Activated CD8-positive, alpha-beta T cell treated with anti-CD3 and anti-CD28 coated beads for 36 hours (primary cell): ENCODE measurements at regions not wholly inside any gene's neighbourhood (a gene's known extent, or its start where the extent isn't known, plus 50 kb on each side); places are given as distances from the start of the nearest gene placed in this dataset.

Experiments used
- ATAC-seq: fragments of 200-7000 bp; cut with Tn5 transposase; one replicate; pipeline ENCODE4 v1.10.0; 2021; ENCODE audit warnings: mild to moderate bottlenecking, moderate library complexity
- CTCF ChIA-PET: fragments of 350-600 bp; sonication (Branson Sonifier 250); formaldehyde crosslinking; loops from one replicate; lab custom pipeline; 2021; ENCODE audit warnings: antibody characterized with exemption; lab: Charles Lee
- POLR2A ChIA-PET: fragments of 350-600 bp; sonication (Branson Sonifier 250); formaldehyde crosslinking; loops from one replicate; lab custom pipeline; 2021; ENCODE audit warnings: antibody characterized with exemption; lab: Charles Lee
- DNase-seq: peaks from one replicate; pipeline ENCODE4 v3.0.0-alpha.2; 2020
- H3K27ac Mint-ChIP-seq: one replicate; pipeline ENCODE4 v1.8.0; 2021; ENCODE audit warnings: mild to moderate bottlenecking, mixed read lengths
- H3K27me3 Mint-ChIP-seq: one replicate; pipeline ENCODE4 v1.8.0; 2021; ENCODE audit warnings: mixed read lengths
- H3K36me3 Mint-ChIP-seq: one replicate; pipeline ENCODE4 v1.8.0; 2021; ENCODE audit warnings: low read depth, mixed read lengths
- H3K4me1 Mint-ChIP-seq: one replicate; pipeline ENCODE4 v1.8.0; 2021; ENCODE audit warnings: low read depth, mixed read lengths
- H3K4me3 Mint-ChIP-seq: one replicate; pipeline ENCODE4 v1.8.0; 2021; ENCODE audit warnings: mild to moderate bottlenecking, moderate library complexity, mixed read lengths
- H3K9me3 Mint-ChIP-seq: one replicate; pipeline ENCODE4 v1.8.0; 2021; ENCODE audit warnings: mixed read lengths
- intact Hi-C: fragments of 100-400 bp; cut with micrococcal nuclease; formaldehyde crosslinking; loops from one replicate; pipeline ENCODE4 v1.10.0; 2022
- TF ChIP-seq, protein P1 (sequence below): fragments of 200-600 bp; IDR thresholded peaks from one replicate; pipeline ENCODE4 v1.8.0; 2022; ENCODE audit warnings: antibody characterized with exemption, mild to moderate bottlenecking

DNA sequence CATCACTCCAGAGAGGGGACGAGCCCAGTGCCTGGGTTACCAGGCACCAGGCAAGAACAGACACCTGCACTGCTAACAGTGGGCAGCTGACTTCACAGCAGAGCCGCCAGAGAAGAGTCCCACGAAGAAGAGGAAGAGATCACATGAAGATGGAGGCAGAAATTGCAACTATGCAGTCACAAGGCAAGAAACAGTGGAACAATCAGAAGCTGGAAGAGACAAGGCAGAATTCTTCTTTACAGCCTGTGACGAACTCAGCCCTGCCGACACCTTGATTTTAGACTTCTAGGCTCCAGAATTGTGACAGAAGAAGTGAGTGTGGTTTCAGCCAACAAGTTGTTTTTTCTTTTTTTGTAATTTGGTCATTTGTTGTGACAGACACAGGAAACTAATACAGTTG lies 59.2 kb downstream of the IL12A start:
- intact Hi-C loops = no loop called here
- ChIA-PET CTCF (no interaction called here), POLR2A (interaction anchor here (0.7 kb wide), 1 partner anchor 396 kb away, joined by 3 read pairs; no protein-coding TSS in a partner anchor)
- Mint-ChIP-seq H3K4me3 (no peak overlapping the region), H3K27ac (no peak overlapping the region), H3K36me3 (no peaks in the 10 kb centered on the region), H3K27me3 (no peaks in the 10 kb centered on the region), H3K4me1 (no peaks in the 10 kb centered on the region), H3K9me3 (peaks cover 2% of the 10 kb centered on the region)
- ATAC-seq (no peak), DNase-seq (no peak)
- TF ChIP-seq, protein P1, sequence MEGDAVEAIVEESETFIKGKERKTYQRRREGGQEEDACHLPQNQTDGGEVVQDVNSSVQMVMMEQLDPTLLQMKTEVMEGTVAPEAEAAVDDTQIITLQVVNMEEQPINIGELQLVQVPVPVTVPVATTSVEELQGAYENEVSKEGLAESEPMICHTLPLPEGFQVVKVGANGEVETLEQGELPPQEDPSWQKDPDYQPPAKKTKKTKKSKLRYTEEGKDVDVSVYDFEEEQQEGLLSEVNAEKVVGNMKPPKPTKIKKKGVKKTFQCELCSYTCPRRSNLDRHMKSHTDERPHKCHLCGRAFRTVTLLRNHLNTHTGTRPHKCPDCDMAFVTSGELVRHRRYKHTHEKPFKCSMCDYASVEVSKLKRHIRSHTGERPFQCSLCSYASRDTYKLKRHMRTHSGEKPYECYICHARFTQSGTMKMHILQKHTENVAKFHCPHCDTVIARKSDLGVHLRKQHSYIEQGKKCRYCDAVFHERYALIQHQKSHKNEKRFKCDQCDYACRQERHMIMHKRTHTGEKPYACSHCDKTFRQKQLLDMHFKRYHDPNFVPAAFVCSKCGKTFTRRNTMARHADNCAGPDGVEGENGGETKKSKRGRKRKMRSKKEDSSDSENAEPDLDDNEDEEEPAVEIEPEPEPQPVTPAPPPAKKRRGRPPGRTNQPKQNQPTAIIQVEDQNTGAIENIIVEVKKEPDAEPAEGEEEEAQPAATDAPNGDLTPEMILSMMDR = no peak

DNA sequence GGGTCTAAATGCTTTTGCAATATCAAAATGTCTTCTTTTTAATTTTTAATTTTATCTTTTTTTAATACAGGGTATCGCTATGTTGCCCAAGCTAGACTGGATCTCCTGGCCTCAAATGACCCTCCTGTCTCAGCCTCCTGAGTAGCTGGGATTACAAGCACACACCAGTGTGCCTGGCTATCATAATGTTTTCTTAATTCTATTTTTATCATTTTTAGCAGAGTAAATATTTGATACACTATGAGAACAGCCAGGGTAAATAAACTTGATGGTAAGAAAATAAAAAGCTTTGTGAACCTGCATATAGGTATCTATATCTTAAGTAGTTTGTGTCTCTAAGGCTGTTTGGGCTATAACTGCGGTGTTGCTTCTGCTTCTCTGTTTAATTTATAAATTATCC lies 60.4 kb downstream of the IL12A start:
- no peaks in the 10 kb centered on the region for H3K9me3 Mint-ChIP-seq
- ATAC-seq (no peak), DNase-seq (no peak)
- peaks cover 3% of the 10 kb centered on the region for H3K27me3 Mint-ChIP-seq
- H3K27ac Mint-ChIP-seq = no peak overlapping the region
- H3K36me3 Mint-ChIP-seq = no peaks in the 10 kb centered on the region
- H3K4me1 Mint-ChIP-seq = no peaks in the 10 kb centered on the region
- intact Hi-C loops = no loop called here
- ChIA-PET CTCF (interaction anchor here (0.9 kb wide), 1 partner anchor 16 kb away, joined by 3 read pairs; no protein-coding TSS in a partner anchor), POLR2A (no interaction called here)
- TF ChIP-seq, protein P1 = no peak
- no peak overlapping the region for H3K4me3 Mint-ChIP-seq

DNA sequence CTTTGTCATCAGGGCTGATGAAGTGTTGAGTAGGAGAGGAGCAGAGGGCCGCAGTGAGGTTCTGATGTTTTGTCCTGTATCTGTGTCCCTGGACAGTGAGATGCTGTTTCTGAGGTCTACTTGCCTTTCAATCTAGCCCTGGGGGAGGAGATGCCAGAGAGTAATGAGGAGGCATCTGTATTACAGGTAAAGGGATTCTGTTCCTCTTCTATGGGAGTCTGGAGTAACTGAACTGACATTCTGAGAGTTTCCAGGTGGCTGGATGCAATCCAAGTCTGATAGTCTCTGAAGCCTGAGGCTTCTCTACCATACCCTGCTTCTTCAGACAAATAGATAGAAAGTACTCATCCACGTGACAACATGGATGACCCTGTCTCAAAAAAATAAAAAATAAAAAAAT lies 60.9 kb downstream of the IL12A start:
- Mint-ChIP-seq H3K36me3 (no peaks in the 10 kb centered on the region), H3K4me3 (no peak overlapping the region), H3K27ac (no peak overlapping the region), H3K9me3 (no peaks in the 10 kb centered on the region), H3K27me3 (peaks cover 3% of the 10 kb centered on the region), H3K4me1 (no peaks in the 10 kb centered on the region)
- ChIA-PET CTCF (no interaction called here), POLR2A (no interaction called here)
- ATAC-seq (no peak), DNase-seq (no peak)
- TF ChIP-seq, protein P1 = no peak
- intact Hi-C loops = no loop called here

DNA sequence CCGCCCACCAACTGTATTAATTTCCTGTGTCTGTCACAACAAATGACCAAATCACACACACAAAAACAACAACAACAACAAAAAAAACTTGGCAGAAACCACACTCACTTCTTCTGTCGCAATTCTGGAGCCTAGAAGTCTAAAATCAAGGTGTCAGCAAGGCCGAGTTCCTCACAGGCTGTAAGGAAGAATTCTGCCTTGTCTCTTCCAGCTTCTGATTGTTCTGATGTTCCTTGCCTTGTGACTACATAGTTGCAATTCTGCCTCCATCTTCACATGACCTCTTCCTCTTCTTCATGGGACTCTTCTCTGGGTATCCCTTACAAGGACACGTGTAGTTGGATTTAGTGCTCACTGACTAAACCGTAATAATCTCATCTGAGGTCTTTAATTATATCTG lies 61.4 kb downstream of the IL12A start:
- Mint-ChIP-seq H3K4me3 (no peak overlapping the region), H3K4me1 (no peaks in the 10 kb centered on the region), H3K36me3 (no peaks in the 10 kb centered on the region), H3K9me3 (no peaks in the 10 kb centered on the region), H3K27ac (no peak overlapping the region), H3K27me3 (peaks cover 3% of the 10 kb centered on the region)
- ChIA-PET CTCF (no interaction called here), POLR2A (no interaction called here)
- intact Hi-C loops = no loop called here
- DNase-seq = no peak
- no peak for ATAC-seq
- TF ChIP-seq, protein P1 = no peak

DNA sequence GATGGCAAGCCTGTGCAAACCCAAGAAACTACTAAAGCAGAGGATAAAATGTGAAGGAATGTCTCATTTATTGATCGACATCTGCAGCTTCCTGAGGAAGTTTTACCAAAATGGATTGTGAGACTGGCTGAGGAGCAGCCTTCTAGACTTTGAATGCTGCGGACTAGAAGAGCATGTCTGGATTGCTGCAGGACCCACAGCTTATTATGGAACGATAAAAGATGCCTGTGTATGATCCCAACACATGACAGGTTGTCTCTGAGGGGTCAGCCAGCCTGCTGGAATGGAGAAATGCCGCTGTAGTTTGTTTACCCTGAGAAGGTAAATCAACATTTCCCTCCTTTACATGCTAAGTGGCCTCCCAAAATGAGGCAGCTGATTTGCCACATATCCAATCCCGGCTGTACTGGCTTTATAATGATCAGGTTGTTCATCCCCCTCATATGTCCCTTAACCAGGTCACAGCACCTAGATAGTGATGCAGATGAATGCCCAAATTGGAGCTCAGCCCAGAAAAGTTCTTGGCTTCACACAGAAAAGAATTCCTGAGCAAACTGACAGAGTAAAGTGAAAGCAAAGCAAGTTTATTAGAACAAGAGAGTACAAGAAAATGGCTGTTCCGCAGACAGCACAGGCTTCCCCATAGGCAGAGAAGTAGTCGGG lies 63.9 kb downstream of the IL12A start:
- DNase-seq (no peak), ATAC-seq (no peak)
- TF ChIP-seq, protein P1 = no peak
- ChIA-PET POLR2A (no interaction called here), CTCF (interaction anchor here (1.0 kb wide), 1 partner anchor 20 kb away, joined by 3 read pairs; no protein-coding TSS in a partner anchor)
- Mint-ChIP-seq H3K9me3 (no peaks in the 10 kb centered on the region), H3K4me3 (no peak overlapping the region), H3K27ac (no peak overlapping the region), H3K36me3 (no peaks in the 10 kb centered on the region), H3K27me3 (peaks cover 3% of the 10 kb centered on the region), H3K4me1 (no peaks in the 10 kb centered on the region)
- intact Hi-C loops = no loop called here
